GM20000 (cell line): ENCODE measurements at regions not wholly inside any gene's neighbourhood (a gene's known extent, or its start where the extent isn't known, plus 50 kb on each side); places are given as distances from the start of the nearest gene placed in this dataset.

Experiments used
- DNase-seq: peaks from one replicate; pipeline ENCODE4 v3.0.0; 2012; ENCODE audit warnings: low spot score
- TF ChIP-seq, protein P1 (sequence below): IDR thresholded peaks from 2 replicates; pipeline ENCODE4 v1.5.1; 2012; ENCODE audit warnings: mild to moderate bottlenecking, control low read depth; ENCODE audit errors: extremely low read depth, missing control alignments

DNA sequence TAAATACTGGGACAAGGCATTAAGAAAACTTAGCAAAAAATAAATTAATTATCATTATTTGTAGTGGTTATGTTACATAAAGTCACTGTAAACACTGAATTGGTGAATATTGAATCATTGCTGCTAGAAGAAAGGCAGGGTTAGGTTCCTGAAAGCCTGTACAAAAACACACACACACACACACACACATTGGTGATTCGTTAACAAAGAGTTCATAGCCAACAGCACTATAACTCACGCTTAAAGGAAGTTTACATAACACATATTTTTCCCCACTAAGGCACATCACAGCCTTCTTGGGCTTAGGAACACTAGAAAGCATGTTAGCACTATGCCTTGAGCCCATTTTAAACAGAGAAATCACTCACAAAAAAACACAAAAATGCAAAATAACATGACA lies 690.0 kb upstream of the PIK3C3 start:
- TF ChIP-seq, protein P1, sequence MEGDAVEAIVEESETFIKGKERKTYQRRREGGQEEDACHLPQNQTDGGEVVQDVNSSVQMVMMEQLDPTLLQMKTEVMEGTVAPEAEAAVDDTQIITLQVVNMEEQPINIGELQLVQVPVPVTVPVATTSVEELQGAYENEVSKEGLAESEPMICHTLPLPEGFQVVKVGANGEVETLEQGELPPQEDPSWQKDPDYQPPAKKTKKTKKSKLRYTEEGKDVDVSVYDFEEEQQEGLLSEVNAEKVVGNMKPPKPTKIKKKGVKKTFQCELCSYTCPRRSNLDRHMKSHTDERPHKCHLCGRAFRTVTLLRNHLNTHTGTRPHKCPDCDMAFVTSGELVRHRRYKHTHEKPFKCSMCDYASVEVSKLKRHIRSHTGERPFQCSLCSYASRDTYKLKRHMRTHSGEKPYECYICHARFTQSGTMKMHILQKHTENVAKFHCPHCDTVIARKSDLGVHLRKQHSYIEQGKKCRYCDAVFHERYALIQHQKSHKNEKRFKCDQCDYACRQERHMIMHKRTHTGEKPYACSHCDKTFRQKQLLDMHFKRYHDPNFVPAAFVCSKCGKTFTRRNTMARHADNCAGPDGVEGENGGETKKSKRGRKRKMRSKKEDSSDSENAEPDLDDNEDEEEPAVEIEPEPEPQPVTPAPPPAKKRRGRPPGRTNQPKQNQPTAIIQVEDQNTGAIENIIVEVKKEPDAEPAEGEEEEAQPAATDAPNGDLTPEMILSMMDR: no peak
- DNase-seq: no peak

DNA sequence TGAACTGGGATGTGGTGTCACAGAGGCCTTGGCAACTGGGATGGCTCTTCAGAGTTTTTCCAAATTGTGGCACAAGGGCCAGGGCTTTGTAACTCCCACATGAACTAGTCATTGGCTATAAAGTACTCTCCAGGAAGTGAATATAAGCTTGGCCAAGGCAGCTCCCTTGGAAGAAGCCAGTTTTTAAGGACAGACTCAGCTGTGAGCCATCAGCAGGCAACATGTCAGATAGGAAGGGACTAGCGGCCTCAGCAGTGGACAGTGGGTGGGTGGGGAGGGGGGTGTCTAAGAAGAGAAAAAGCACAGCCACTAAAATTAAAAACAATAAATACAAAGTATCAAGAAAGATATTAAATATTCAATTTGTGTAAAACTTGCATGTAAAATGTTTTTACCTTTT lies 691.1 kb upstream of the PIK3C3 start:
- no peak for DNase-seq
- TF ChIP-seq, protein P1: no peak

DNA sequence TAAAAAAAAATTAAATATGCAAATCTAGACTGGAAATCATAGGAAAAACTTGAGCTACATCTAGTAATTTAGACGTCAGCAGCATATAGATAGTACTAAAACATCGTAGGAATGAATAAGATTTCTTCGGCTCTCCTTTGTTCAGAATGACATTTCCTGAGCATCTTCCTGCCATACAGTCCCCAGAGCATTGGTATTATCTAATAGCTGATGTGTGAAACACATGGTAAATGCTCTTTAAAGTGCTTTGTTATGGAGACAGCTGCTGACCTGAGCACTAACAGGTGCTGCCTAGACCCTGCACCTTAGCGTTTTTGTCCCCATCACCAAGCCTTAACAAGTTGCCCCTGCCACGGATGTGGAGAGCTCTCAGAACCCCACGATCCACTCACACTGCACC lies 692.3 kb upstream of the PIK3C3 start:
- no peak for DNase-seq
- TF ChIP-seq, protein P1: no peak

GRCh38 chr18:41244591-41245037 lies 710.4 kb upstream of the PIK3C3 start:
- no peak for DNase-seq
- TF ChIP-seq, protein P1: no peak

DNA sequence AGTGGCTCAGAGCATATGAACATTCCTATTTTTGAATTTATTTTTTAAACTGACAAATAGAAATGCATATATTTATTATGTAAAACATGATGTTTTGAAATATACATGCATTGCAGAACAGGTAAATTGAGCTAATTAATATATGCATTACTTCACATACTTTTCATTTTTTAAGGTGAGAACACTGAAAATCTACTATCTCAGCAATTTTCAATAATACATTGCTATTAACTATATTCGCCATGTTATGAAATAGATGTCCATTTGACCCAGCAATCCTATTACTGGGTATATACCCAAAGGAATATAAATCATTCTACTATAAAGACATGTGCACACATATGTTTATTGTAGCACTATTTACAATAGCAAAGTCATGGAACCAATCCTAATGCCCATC lies 717.7 kb upstream of the PIK3C3 start:
- TF ChIP-seq, protein P1: no peak
- DNase-seq: no peak

DNA sequence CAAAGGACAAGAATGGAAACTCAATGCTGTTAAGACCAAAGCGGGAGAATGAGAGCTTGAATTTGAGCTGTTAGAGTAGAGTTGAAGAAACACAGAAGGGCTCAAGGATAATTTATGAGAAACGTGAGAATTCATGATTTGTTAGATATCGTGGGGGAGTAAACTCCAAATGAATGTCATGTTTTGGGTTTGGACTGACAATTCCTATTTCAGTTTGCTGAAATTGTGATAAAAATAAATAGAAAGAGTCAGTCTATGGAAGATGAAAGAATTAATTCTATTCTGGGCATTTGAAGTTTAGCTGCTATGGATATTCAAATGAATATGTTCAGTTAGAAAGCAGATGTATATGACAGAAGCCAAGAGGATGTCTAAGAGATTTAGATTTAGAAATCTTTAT lies 723.4 kb upstream of the PIK3C3 start:
- TF ChIP-seq, protein P1: no peak
- DNase-seq: no peak

DNA sequence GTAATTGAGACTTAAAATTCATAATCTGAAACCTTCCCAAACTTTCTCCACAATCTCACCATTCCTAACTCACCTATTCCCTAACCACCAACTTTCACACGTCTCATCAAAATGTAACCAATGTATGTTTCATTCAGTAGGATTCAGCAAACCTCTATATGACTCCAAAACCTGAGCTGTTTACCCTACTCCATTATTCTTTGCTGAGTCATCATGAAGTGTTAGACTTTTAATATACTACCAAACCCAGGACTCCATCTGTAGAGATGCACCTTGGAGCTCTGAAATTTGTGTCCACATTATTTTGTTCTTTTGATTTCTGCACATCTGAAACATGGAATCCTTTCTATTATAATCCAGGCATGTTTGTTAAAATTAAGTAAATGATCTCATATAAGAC lies 727.0 kb upstream of the PIK3C3 start:
- no peak for DNase-seq
- TF ChIP-seq, protein P1: no peak
